ENCODE measurements at regions not wholly inside any gene's neighbourhood (a gene's known extent, or its start where the extent isn't known, plus 50 kb on each side); places are given as distances from the start of the nearest gene placed in this dataset.

GRCh38 chr22:48558016-48558415, 1269.7 kb downstream of the BRD1 start:
- no peak overlapping the region for H3K4me3 ChIP-seq (ENCODE audit: low read length)
- no peaks in the 10 kb centered on the region for H3K4me1 ChIP-seq (ENCODE audit: insufficient read depth, low read length)
- H3K9me3 ChIP-seq (ENCODE audit: low read depth, low read length) = no peaks in the 10 kb centered on the region
- no peaks in the 10 kb centered on the region for H3K27me3 ChIP-seq (ENCODE audit: insufficient read depth, low read length)

- Histone ChIP-seq H3K9me3 (ENCODE audit: low read depth, low read length) (no peaks in the 10 kb centered on the region), H3K4me1 (ENCODE audit: insufficient read depth, low read length) (no peaks in the 10 kb centered on the region), H3K4me3 (ENCODE audit: low read length) (no peak overlapping the region), H3K27me3 (ENCODE audit: insufficient read depth, low read length) (no peaks in the 10 kb centered on the region)
Measured at GRCh38 chr22:48557473-48557872, 1270.2 kb downstream of the BRD1 start.

- H3K4me3 ChIP-seq (ENCODE audit: low read length) = no peak overlapping the region
- H3K27me3 ChIP-seq (ENCODE audit: insufficient read depth, low read length) = no peaks in the 10 kb centered on the region
- H3K4me1 ChIP-seq (ENCODE audit: insufficient read depth, low read length) = no peaks in the 10 kb centered on the region
- H3K9me3 ChIP-seq (ENCODE audit: low read depth, low read length) = no peaks in the 10 kb centered on the region
Measured at GRCh38 chr22:48556751-48557150, 1270.9 kb downstream of the BRD1 start.

GRCh38 chr22:48556222-48556621, 1271.5 kb downstream of the BRD1 start:
- Histone ChIP-seq H3K9me3 (ENCODE audit: low read depth, low read length) (no peaks in the 10 kb centered on the region), H3K4me3 (ENCODE audit: low read length) (no peak overlapping the region), H3K27me3 (ENCODE audit: insufficient read depth, low read length) (no peaks in the 10 kb centered on the region), H3K4me1 (ENCODE audit: insufficient read depth, low read length) (no peaks in the 10 kb centered on the region)

GRCh38 chr22:48555606-48556005, 1272.1 kb downstream of the BRD1 start:
- Histone ChIP-seq H3K27me3 (ENCODE audit: insufficient read depth, low read length) (no peaks in the 10 kb centered on the region), H3K9me3 (ENCODE audit: low read depth, low read length) (no peaks in the 10 kb centered on the region), H3K4me1 (ENCODE audit: insufficient read depth, low read length) (no peaks in the 10 kb centered on the region), H3K4me3 (ENCODE audit: low read length) (no peak overlapping the region)

- Histone ChIP-seq H3K4me1 (ENCODE audit: insufficient read depth, low read length) (no peaks in the 10 kb centered on the region), H3K9me3 (ENCODE audit: low read depth, low read length) (no peaks in the 10 kb centered on the region)
Measured at GRCh38 chr22:48554893-48555572, 1272.6 kb downstream of the BRD1 start.

GRCh38 chr22:48553694-48554308, 1273.9 kb downstream of the BRD1 start:
- H3K4me1 ChIP-seq (ENCODE audit: insufficient read depth, low read length) = no peaks in the 10 kb centered on the region
- no peaks in the 10 kb centered on the region for H3K9me3 ChIP-seq (ENCODE audit: low read depth, low read length)
- no peaks in the 10 kb centered on the region for H3K27me3 ChIP-seq (ENCODE audit: insufficient read depth, low read length)
- no peak overlapping the region for H3K4me3 ChIP-seq (ENCODE audit: low read length)

More at GRCh38 chr22:48554893-48555572, 1272.6 kb downstream of the BRD1 start:
- Histone ChIP-seq H3K27me3 (ENCODE audit: insufficient read depth, low read length) (no peaks in the 10 kb centered on the region), H3K4me3 (ENCODE audit: low read length) (no peak overlapping the region)

- H3K4me3 ChIP-seq (ENCODE audit: low read length) = no peak overlapping the region
- no peaks in the 10 kb centered on the region for H3K27me3 ChIP-seq (ENCODE audit: insufficient read depth, low read length)
- H3K4me1 ChIP-seq (ENCODE audit: insufficient read depth, low read length) = no peaks in the 10 kb centered on the region
- H3K9me3 ChIP-seq (ENCODE audit: low read depth, low read length) = no peaks in the 10 kb centered on the region
Measured at GRCh38 chr22:48553119-48553518, 1274.6 kb downstream of the BRD1 start.

- Histone ChIP-seq H3K9me3 (ENCODE audit: low read depth, low read length) (no peaks in the 10 kb centered on the region), H3K4me1 (ENCODE audit: insufficient read depth, low read length) (no peaks in the 10 kb centered on the region), H3K27me3 (ENCODE audit: insufficient read depth, low read length) (no peaks in the 10 kb centered on the region), H3K4me3 (ENCODE audit: low read length) (no peak overlapping the region)
Measured at GRCh38 chr22:48551716-48552268, 1275.9 kb downstream of the BRD1 start.

GRCh38 chr22:48551061-48551460, 1276.6 kb downstream of the BRD1 start:
- Histone ChIP-seq H3K27me3 (ENCODE audit: insufficient read depth, low read length) (no peaks in the 10 kb centered on the region), H3K4me1 (ENCODE audit: insufficient read depth, low read length) (no peaks in the 10 kb centered on the region), H3K9me3 (ENCODE audit: low read depth, low read length) (no peaks in the 10 kb centered on the region), H3K4me3 (ENCODE audit: low read length) (no peak overlapping the region)

- H3K4me3 ChIP-seq (ENCODE audit: low read length) = no peak overlapping the region
- no peaks in the 10 kb centered on the region for H3K27me3 ChIP-seq (ENCODE audit: insufficient read depth, low read length)
- no peaks in the 10 kb centered on the region for H3K9me3 ChIP-seq (ENCODE audit: low read depth, low read length)
- no peaks in the 10 kb centered on the region for H3K4me1 ChIP-seq (ENCODE audit: insufficient read depth, low read length)
Measured at GRCh38 chr22:48548391-48548790, 1279.3 kb downstream of the BRD1 start.

- no peak overlapping the region for H3K4me3 ChIP-seq (ENCODE audit: low read length)
- H3K9me3 ChIP-seq (ENCODE audit: low read depth, low read length) = no peaks in the 10 kb centered on the region
- H3K27me3 ChIP-seq (ENCODE audit: insufficient read depth, low read length) = no peaks in the 10 kb centered on the region
- no peaks in the 10 kb centered on the region for H3K4me1 ChIP-seq (ENCODE audit: insufficient read depth, low read length)
Measured at GRCh38 chr22:48547971-48548370, 1279.7 kb downstream of the BRD1 start.

- Histone ChIP-seq H3K27me3 (ENCODE audit: insufficient read depth, low read length) (no peaks in the 10 kb centered on the region), H3K4me1 (ENCODE audit: insufficient read depth, low read length) (no peaks in the 10 kb centered on the region), H3K9me3 (ENCODE audit: low read depth, low read length) (no peaks in the 10 kb centered on the region), H3K4me3 (ENCODE audit: low read length) (no peak overlapping the region)
Measured at GRCh38 chr22:48546653-48547424, 1280.8 kb downstream of the BRD1 start.

GRCh38 chr22:48545987-48546386, 1281.7 kb downstream of the BRD1 start:
- Histone ChIP-seq H3K27me3 (ENCODE audit: insufficient read depth, low read length) (no peaks in the 10 kb centered on the region), H3K9me3 (ENCODE audit: low read depth, low read length) (no peaks in the 10 kb centered on the region), H3K4me1 (ENCODE audit: insufficient read depth, low read length) (no peaks in the 10 kb centered on the region)

GRCh38 chr22:48541401-48542098, 1286.1 kb downstream of the BRD1 start:
- Histone ChIP-seq H3K9me3 (ENCODE audit: low read depth, low read length) (no peaks in the 10 kb centered on the region), H3K27me3 (ENCODE audit: insufficient read depth, low read length) (no peaks in the 10 kb centered on the region), H3K4me3 (ENCODE audit: low read length) (no peak overlapping the region), H3K4me1 (ENCODE audit: insufficient read depth, low read length) (no peaks in the 10 kb centered on the region)

More at GRCh38 chr22:48545987-48546386, 1281.7 kb downstream of the BRD1 start:
- H3K4me3 ChIP-seq (ENCODE audit: low read length) = no peak overlapping the region

Data from mononuclear cell (primary cell).